Muscle layer of duodenum (tissue), 2 donors: ENCODE measurements at regions not wholly inside any gene's neighbourhood (a gene's known extent, or its start where the extent isn't known, plus 50 kb on each side); places are given as distances from the start of the nearest gene placed in this dataset.

Experiments used
- H3K27ac ChIP-seq: one replicate; pipeline ENCODE4 v1.7.0; 2013; ENCODE audit warnings: mild to moderate bottlenecking, low read length
- H3K27me3 ChIP-seq: one replicate; pipeline ENCODE4 v1.7.0; 2013; ENCODE audit warnings: low read depth, mild to moderate bottlenecking, control low read depth, low read length
- H3K36me3 ChIP-seq, 2 donors: one replicate each; pipeline ENCODE4 v1.7.0; 2013; ENCODE audit warnings: low read length in 2 of 2, control low read depth in 1 of 2, mild to moderate bottlenecking in 1 of 2; ENCODE audit not compliant: insufficient read depth in 2 of 2, control insufficient read depth in 1 of 2
- H3K4me1 ChIP-seq, 2 donors: one replicate each; pipeline ENCODE4 v1.7.0; 2013; ENCODE audit warnings: low read length in 2 of 2, mild to moderate bottlenecking in 2 of 2, control low read depth in 1 of 2, moderate library complexity in 1 of 2; ENCODE audit not compliant: insufficient read depth in 2 of 2, control insufficient read depth in 1 of 2
- H3K4me3 ChIP-seq, 2 donors: one replicate each; pipeline ENCODE4 v1.7.0; 2013; ENCODE audit warnings: low read length in 2 of 2, low read depth in 1 of 2, mild to moderate bottlenecking in 1 of 2
- H3K9me3 ChIP-seq, 2 donors: one replicate each; pipeline ENCODE4 v1.7.0; 2013; ENCODE audit warnings: low read length in 2 of 2, control low read depth in 1 of 2, mild to moderate bottlenecking in 1 of 2; ENCODE audit not compliant: control insufficient read depth in 1 of 2
- donor health status: healthy.

DNA sequence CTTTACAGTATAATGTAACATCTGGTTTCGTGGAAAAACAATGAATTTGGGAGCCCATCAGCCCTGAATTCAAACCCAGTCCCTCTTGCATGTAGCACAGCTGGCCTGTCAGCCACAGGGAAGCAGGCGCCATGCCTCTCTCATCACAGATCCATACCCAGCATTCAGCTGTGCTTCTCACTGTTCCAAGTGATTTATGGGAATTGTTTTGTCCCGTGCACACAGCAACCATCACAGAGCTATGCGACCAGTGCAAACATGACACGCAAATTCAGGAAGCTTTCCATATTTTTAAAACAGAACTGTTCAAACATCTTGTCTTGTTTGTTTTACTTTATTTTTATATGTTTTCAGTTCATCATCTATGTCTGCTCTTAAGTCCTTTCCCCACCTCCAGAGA lies 496.1 kb downstream of the EIPR1 start:
- H3K36me3 ChIP-seq, result no peaks in the 10 kb centered on the region
- H3K4me3 ChIP-seq, result no peak overlapping the region
- no peaks in the 10 kb centered on the region for H3K27me3 ChIP-seq
- no peak overlapping the region for H3K27ac ChIP-seq
- peaks cover 0 to 6% of the 10 kb centered on the region in 2 donors for H3K4me1 ChIP-seq
- peaks cover 0 to 6% of the 10 kb centered on the region in 2 donors for H3K9me3 ChIP-seq

- no peaks in the 10 kb centered on the region for H3K27me3 ChIP-seq
These were observed 496.7 kb downstream of the EIPR1 start for GRCh38 chr2:2880938-2881337.

GRCh38 chr2:2879781-2880180 lies 497.8 kb downstream of the EIPR1 start:
- no peak overlapping the region for H3K27ac ChIP-seq
- peaks cover 0 to 6% of the 10 kb centered on the region in 2 donors for H3K9me3 ChIP-seq
- no peaks in the 10 kb centered on the region for H3K36me3 ChIP-seq
- peaks cover 0 to 6% of the 10 kb centered on the region in 2 donors for H3K4me1 ChIP-seq
- no peak overlapping the region for H3K4me3 ChIP-seq
- no peaks in the 10 kb centered on the region for H3K27me3 ChIP-seq

More at GRCh38 chr2:2880938-2881337, 496.7 kb downstream of the EIPR1 start:
- Histone ChIP-seq H3K4me3 (no peak overlapping the region), H3K27ac (no peak overlapping the region), H3K9me3 (peaks cover 0 to 6% of the 10 kb centered on the region in 2 donors), H3K36me3 (no peaks in the 10 kb centered on the region), H3K4me1 (peaks cover 0 to 6% of the 10 kb centered on the region in 2 donors)

GRCh38 chr2:2879071-2879470 lies 498.5 kb downstream of the EIPR1 start:
- Histone ChIP-seq H3K27me3 (no peaks in the 10 kb centered on the region), H3K36me3 (no peaks in the 10 kb centered on the region), H3K27ac (no peak overlapping the region), H3K4me3 (no peak overlapping the region), H3K4me1 (peaks cover 0 to 6% of the 10 kb centered on the region in 2 donors), H3K9me3 (peaks cover 0 to 6% of the 10 kb centered on the region in 2 donors)

DNA sequence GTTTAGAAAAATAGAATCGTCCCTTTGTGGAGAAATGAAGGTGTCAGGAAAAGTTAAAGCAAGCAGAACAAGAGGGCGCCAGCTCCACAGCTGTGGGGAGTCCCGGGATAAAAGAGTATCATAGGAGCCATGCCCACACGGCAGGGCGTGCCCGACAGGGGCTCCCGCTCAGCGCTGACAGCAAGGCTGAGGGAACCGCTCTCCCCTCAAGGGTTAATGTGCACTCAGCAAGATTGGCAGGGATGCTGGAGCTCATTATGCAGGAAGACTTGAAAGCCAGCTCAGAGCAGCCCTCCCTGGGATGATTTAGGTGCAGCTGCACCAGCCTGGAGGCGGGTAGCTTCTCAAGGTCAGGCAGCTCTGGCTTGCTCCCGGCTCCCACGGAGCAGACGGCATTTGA lies 500.2 kb downstream of the EIPR1 start:
- H3K27me3 ChIP-seq, result no peaks in the 10 kb centered on the region
- H3K4me1 ChIP-seq, result peaks cover 0 to 6% of the 10 kb centered on the region in 2 donors
- peaks cover 0 to 3% of the 10 kb centered on the region in 2 donors for H3K9me3 ChIP-seq
- no peaks in the 10 kb centered on the region for H3K36me3 ChIP-seq
- H3K27ac ChIP-seq, result no peak overlapping the region
- H3K4me3 ChIP-seq, result no peak overlapping the region

GRCh38 chr2:2876331-2877221 lies 501.0 kb downstream of the EIPR1 start:
- H3K27ac ChIP-seq, result no peak overlapping the region
- no peak overlapping the region for H3K4me3 ChIP-seq
- H3K9me3 ChIP-seq, result no peaks in the 10 kb centered on the region
- H3K27me3 ChIP-seq, result no peaks in the 10 kb centered on the region
- H3K36me3 ChIP-seq, result no peaks in the 10 kb centered on the region
- peaks cover 0 to 6% of the 10 kb centered on the region in 2 donors for H3K4me1 ChIP-seq

GRCh38 chr2:2875831-2876230 lies 501.8 kb downstream of the EIPR1 start:
- H3K27ac ChIP-seq, result no peak overlapping the region
- H3K4me1 ChIP-seq, result peaks cover 0 to 6% of the 10 kb centered on the region in 2 donors
- no peak overlapping the region for H3K4me3 ChIP-seq
- H3K27me3 ChIP-seq, result no peaks in the 10 kb centered on the region
- H3K9me3 ChIP-seq, result no peaks in the 10 kb centered on the region
- H3K36me3 ChIP-seq, result no peaks in the 10 kb centered on the region

DNA sequence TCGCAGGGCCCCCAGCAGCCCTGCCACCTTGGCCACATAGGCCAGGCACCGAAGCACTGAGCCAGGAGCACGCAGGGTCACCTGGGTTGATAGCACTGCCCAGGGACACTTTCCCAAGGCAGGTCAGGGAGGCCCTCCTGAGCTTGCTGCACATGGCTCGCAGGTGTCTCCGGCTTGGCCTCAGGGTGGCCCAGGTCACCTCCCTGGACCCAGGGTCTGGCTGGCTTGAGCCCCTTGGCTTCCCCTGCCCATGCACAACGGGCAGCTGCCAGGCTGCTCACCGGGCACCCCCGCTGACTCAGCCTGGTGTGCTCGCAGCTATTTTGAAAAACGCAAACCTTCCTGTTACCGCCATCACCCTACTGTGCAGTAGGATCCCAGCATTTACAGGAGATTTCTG lies 502.3 kb downstream of the EIPR1 start:
- Histone ChIP-seq H3K36me3 (no peaks in the 10 kb centered on the region), H3K4me1 (peaks cover 0 to 6% of the 10 kb centered on the region in 2 donors), H3K4me3 (no peak overlapping the region)

DNA sequence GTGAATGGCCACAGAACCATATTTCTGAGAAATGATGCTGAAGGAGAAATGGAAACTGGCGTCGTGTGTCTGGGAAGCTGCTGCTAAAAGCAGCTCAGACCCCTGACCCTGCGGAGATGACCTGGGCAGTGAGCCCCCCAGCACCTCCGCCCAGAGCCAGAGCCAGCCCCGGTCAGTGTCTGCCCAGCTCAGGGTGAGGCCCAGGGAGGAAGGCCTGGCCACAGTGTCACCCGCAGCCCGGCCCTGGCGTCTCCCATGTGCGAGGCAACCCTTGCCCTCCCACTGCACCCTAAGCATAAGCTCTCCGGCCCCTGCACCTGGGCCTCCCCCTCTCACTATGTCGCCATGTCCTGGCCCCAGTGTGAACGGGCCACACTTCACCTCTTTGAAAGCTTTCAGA lies 502.8 kb downstream of the EIPR1 start:
- no peak overlapping the region for H3K4me3 ChIP-seq
- no peaks in the 10 kb centered on the region for H3K27me3 ChIP-seq
- H3K36me3 ChIP-seq, result no peaks in the 10 kb centered on the region
- peaks cover 0 to 1% of the 10 kb centered on the region in 2 donors for H3K4me1 ChIP-seq
- H3K9me3 ChIP-seq, result no peaks in the 10 kb centered on the region
- H3K27ac ChIP-seq, result no peak overlapping the region

More for the DNA sequence above, 502.3 kb downstream of the EIPR1 start:
- Histone ChIP-seq H3K27ac (no peak overlapping the region), H3K9me3 (no peaks in the 10 kb centered on the region), H3K27me3 (no peaks in the 10 kb centered on the region)

GRCh38 chr2:2874341-2874740 lies 503.3 kb downstream of the EIPR1 start:
- Histone ChIP-seq H3K36me3 (no peaks in the 10 kb centered on the region), H3K4me3 (no peak overlapping the region), H3K27ac (no peak overlapping the region), H3K9me3 (no peaks in the 10 kb centered on the region), H3K27me3 (no peaks in the 10 kb centered on the region), H3K4me1 (no peaks in the 10 kb centered on the region)

- no peak overlapping the region for H3K27ac ChIP-seq
- no peaks in the 10 kb centered on the region for H3K27me3 ChIP-seq
- no peak overlapping the region for H3K4me3 ChIP-seq
- no peaks in the 10 kb centered on the region for H3K4me1 ChIP-seq
- no peaks in the 10 kb centered on the region for H3K36me3 ChIP-seq
- no peaks in the 10 kb centered on the region for H3K9me3 ChIP-seq
These were observed 504.2 kb downstream of the EIPR1 start for GRCh38 chr2:2873450-2873811.
